ENCODE measurements at regions not wholly inside any gene's neighbourhood (a gene's known extent, or its start where the extent isn't known, plus 50 kb on each side); places are given as distances from the start of the nearest gene placed in this dataset.

GRCh38 chr2:67709835-67710234 is 312.7 kb downstream of the ETAA1 start:
- intact Hi-C loops (cut with micrococcal nuclease) (no loop called here), dilution Hi-C loops (cut with MboI; ENCODE audit: extremely low pct_ligation_motif_present, low sequenced_read_pairs) (no loop called here)
- CTCF ChIA-PET, result no interaction called here
- Histone ChIP-seq H4K20me1 (replicated peaks; ENCODE audit: control insufficient read depth, extremely low read depth, insufficient read depth, low read length) (no peaks in the 10 kb centered on the region), H3K4me3 (replicated peaks in 1 of 3; ENCODE audit: insufficient read depth in 1 of 3, low read depth in 1 of 3, low read length in 3 of 3) (no peak overlapping the region), H3K36me3 (ENCODE audit: control insufficient read depth in 2 of 2, extremely low read depth in 1 of 2, insufficient read depth in 2 of 2, low read length in 2 of 2) (no peaks in the 10 kb centered on the region), H3K27ac (ENCODE audit: insufficient read depth, low read depth, low read length) (no peak overlapping the region), H3K79me2 (ENCODE audit: control insufficient read depth, insufficient read depth, low read length) (no peaks in the 10 kb centered on the region), H3K9me3 (replicated peaks; ENCODE audit: control insufficient read depth, insufficient read depth, low read length) (no peaks in the 10 kb centered on the region), H3K9me1 (replicated peaks; ENCODE audit: control insufficient read depth, extremely low read depth, insufficient read depth, low read length) (no peaks in the 10 kb centered on the region), H3K4me2 (ENCODE audit: insufficient read depth, low read length) (no peak overlapping the region), H3K4me1 (ENCODE audit: control insufficient read depth, extremely low read depth, insufficient read depth, low read length) (no peaks in the 10 kb centered on the region), H3K9ac (replicated peaks; ENCODE audit: extremely low read depth, insufficient read depth, low read length) (no peak overlapping the region), H3K27me3 (ENCODE audit: control insufficient read depth in 2 of 2, insufficient read depth in 2 of 2, low read length in 2 of 2) (no peaks in the 10 kb centered on the region), H2AFZ (ENCODE audit: low read depth, low read length) (no peak overlapping the region)
- no peak for DNase-seq (ENCODE audit: low read depth, low spot score)
- POLR2A ChIA-PET, result no interaction called here
- TF ChIP-seq CTCF (IDR thresholded peaks at IDR 0.05; ENCODE audit: extremely low read depth in 1 of 2, insufficient read depth in 1 of 2, low read depth in 1 of 2, low read length in 2 of 2), result no peak
- TF ChIP-seq FOS (IDR thresholded peaks at IDR 0.05; ENCODE audit: borderline replicate concordance, insufficient read depth, low read length), result no peak
- TF ChIP-seq EZH2 (IDR thresholded peaks at IDR 0.05; ENCODE audit: borderline replicate concordance, low read depth, low read length, severe bottlenecking), result no peak
- no peak for TF ChIP-seq POLR2AphosphoS5 (IDR thresholded peaks at IDR 0.05; ENCODE audit: insufficient read depth, low read depth, low read length)
- TF ChIP-seq GATA2 (IDR thresholded peaks at IDR 0.05; ENCODE audit: insufficient read depth, insufficient read length, low read depth, low read length), result no peak
- no peak for TF ChIP-seq JUN (IDR thresholded peaks at IDR 0.05; ENCODE audit: borderline replicate concordance, insufficient read depth, insufficient read length, low read depth)
- no peak for TF ChIP-seq POLR2A (IDR thresholded peaks at IDR 0.05; ENCODE audit: low read depth, low read length)
- FAIRE-seq, result no peak
- BruUV-seq (replicated peaks), result no TSS peak

GRCh38 chr2:67712484-67712883 is 315.4 kb downstream of the ETAA1 start:
- CTCF ChIA-PET, result no interaction called here
- no peak for DNase-seq (ENCODE audit: low read depth, low spot score)
- POLR2A ChIA-PET, result no interaction called here

More at GRCh38 chr2:67712484-67712883, 315.4 kb downstream of the ETAA1 start:
- no peak overlapping the region for H3K27ac ChIP-seq (ENCODE audit: insufficient read depth, low read depth, low read length)
- H3K79me2 ChIP-seq (ENCODE audit: control insufficient read depth, insufficient read depth, low read length), result no peaks in the 10 kb centered on the region
- no peaks in the 10 kb centered on the region for H3K36me3 ChIP-seq (ENCODE audit: control insufficient read depth in 2 of 2, extremely low read depth in 1 of 2, insufficient read depth in 2 of 2, low read length in 2 of 2)
- intact Hi-C loops (cut with micrococcal nuclease) (no loop called here), dilution Hi-C loops (cut with MboI; ENCODE audit: extremely low pct_ligation_motif_present, low sequenced_read_pairs) (no loop called here)
- no peaks in the 10 kb centered on the region for H3K27me3 ChIP-seq (ENCODE audit: control insufficient read depth in 2 of 2, insufficient read depth in 2 of 2, low read length in 2 of 2)
- H3K4me3 ChIP-seq (replicated peaks in 1 of 3; ENCODE audit: insufficient read depth in 1 of 3, low read depth in 1 of 3, low read length in 3 of 3), result no peak overlapping the region
- no peak overlapping the region for H3K9ac ChIP-seq (replicated peaks; ENCODE audit: extremely low read depth, insufficient read depth, low read length)
- no peak for FAIRE-seq
- H2AFZ ChIP-seq (ENCODE audit: low read depth, low read length), result no peak overlapping the region
- H3K9me1 ChIP-seq (replicated peaks; ENCODE audit: control insufficient read depth, extremely low read depth, insufficient read depth, low read length), result no peaks in the 10 kb centered on the region
- no peaks in the 10 kb centered on the region for H3K9me3 ChIP-seq (replicated peaks; ENCODE audit: control insufficient read depth, insufficient read depth, low read length)
- TF ChIP-seq CTCF (IDR thresholded peaks at IDR 0.05; ENCODE audit: extremely low read depth in 1 of 2, insufficient read depth in 1 of 2, low read depth in 1 of 2, low read length in 2 of 2) (no peak), POLR2A (IDR thresholded peaks at IDR 0.05; ENCODE audit: low read depth, low read length) (no peak), POLR2AphosphoS5 (IDR thresholded peaks at IDR 0.05; ENCODE audit: insufficient read depth, low read depth, low read length) (no peak)
- no peak overlapping the region for H3K4me2 ChIP-seq (ENCODE audit: insufficient read depth, low read length)
- no TSS peak for BruUV-seq (replicated peaks)
- H3K4me1 ChIP-seq (ENCODE audit: control insufficient read depth, extremely low read depth, insufficient read depth, low read length), result no peaks in the 10 kb centered on the region
- H4K20me1 ChIP-seq (replicated peaks; ENCODE audit: control insufficient read depth, extremely low read depth, insufficient read depth, low read length), result no peaks in the 10 kb centered on the region
